ENCODE measurements at regions not wholly inside any gene's neighbourhood (a gene's known extent, or its start where the extent isn't known, plus 50 kb on each side); places are given as distances from the start of the nearest gene placed in this dataset.

DNA sequence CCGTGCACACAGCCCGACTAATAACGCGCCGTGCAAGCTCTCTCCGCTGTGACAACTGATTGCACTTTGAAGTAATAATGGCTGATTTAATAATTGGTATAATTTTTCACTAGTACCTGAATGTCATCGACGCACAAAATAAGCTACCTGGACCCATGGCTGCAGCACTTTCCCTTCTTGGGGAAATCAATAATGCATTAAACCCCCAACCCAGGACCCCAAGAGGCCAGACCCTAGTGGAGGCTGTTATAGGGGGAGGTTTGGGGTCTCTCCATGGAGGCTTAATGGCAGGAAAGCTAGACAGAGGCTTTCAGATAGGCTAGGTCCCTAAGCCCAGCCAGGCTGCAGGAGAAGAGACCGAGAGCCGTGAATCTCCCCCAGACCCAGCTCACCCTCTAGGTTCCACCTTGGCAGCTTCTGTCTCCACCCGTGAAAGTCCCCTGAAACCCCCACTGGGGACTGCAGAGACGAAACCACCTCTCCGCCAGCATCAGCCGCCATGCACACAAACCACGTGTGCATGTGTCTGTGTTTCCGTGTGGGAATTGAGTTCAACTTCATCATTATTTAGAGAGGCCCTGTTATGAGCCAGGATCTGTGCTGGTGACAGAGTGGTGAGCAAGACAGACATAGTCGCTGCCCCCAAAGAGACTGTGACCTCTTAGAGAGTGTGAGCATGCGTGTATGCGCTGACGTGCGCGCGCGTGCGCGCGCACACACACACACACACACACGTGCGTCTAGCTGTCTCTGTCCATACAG, 168.6 kb upstream of the MVB12B start:
- H3K27me3 ChIP-seq (ENCODE audit: control insufficient read depth, insufficient read depth, low read length, poor library complexity, severe bottlenecking): no peaks in the 10 kb centered on the region
- peaks cover 7% of the 10 kb centered on the region for H3K4me1 ChIP-seq (ENCODE audit: control insufficient read depth, insufficient read depth, low read length)
- H3K4me3 ChIP-seq (ENCODE audit: insufficient read depth, low read depth, low read length): no peak overlapping the region
- H3K9me3 ChIP-seq (ENCODE audit: control insufficient read depth, low read length): no peaks in the 10 kb centered on the region
- H3K36me3 ChIP-seq (ENCODE audit: control insufficient read depth, insufficient read depth, low read length): no peaks in the 10 kb centered on the region
- H3K27ac ChIP-seq (ENCODE audit: insufficient read depth, low read depth, low read length, poor library complexity, severe bottlenecking): no peak overlapping the region
- 77 to 80% methylated on average over 29 of the region's 29 CpGs for WGBS, 2 experiments

DNA sequence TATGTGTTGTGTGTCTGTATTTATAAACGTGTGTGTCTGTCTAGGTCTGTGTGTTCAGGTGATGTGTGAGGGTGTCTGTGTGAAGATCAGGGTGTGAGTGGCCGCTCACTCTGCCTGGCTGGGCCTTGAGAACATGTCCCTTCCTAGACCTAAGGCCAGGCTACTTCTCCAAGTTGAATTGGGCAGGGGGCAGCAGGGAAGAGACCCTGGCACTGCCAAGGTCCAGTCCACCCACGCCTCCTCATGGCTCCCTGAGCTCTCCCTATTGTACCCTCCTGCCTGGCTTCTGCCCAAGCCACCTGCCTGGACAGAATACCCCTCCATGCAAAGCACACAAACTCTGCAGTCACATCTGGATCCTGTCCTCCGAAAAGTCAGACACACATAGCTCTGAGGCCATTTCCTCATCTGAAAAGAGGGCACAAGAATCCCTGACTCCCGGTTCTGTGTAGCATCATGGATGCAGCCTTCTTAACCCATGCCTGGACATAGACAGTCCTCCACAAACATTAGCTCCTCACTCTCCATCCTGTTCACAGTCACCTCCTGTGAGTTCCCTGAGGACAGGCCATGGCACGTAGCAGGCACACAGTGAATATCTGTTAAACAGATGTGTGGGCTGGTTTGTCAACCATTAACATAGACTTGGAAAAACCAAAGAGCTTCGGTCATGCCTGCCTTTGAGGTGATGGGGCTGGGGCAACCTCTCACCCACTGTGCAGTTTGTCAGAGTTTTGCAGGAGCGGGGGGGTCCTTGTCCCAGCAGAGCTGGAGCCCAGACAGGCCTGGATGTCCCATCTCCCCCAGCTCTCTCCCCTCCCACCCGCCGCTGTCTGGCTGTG, 167.8 kb upstream of the MVB12B start:
- Histone ChIP-seq H3K4me3 (ENCODE audit: insufficient read depth, low read depth, low read length) (no peak overlapping the region), H3K4me1 (ENCODE audit: control insufficient read depth, insufficient read depth, low read length) (peaks cover 7% of the 10 kb centered on the region), H3K27me3 (ENCODE audit: control insufficient read depth, insufficient read depth, low read length, poor library complexity, severe bottlenecking) (no peaks in the 10 kb centered on the region), H3K9me3 (ENCODE audit: control insufficient read depth, low read length) (no peaks in the 10 kb centered on the region), H3K36me3 (ENCODE audit: control insufficient read depth, insufficient read depth, low read length) (no peaks in the 10 kb centered on the region), H3K27ac (ENCODE audit: insufficient read depth, low read depth, low read length, poor library complexity, severe bottlenecking) (no peak overlapping the region)
- 75 to 77% methylated on average over 10 of the region's 10 CpGs for WGBS, 2 experiments

DNA sequence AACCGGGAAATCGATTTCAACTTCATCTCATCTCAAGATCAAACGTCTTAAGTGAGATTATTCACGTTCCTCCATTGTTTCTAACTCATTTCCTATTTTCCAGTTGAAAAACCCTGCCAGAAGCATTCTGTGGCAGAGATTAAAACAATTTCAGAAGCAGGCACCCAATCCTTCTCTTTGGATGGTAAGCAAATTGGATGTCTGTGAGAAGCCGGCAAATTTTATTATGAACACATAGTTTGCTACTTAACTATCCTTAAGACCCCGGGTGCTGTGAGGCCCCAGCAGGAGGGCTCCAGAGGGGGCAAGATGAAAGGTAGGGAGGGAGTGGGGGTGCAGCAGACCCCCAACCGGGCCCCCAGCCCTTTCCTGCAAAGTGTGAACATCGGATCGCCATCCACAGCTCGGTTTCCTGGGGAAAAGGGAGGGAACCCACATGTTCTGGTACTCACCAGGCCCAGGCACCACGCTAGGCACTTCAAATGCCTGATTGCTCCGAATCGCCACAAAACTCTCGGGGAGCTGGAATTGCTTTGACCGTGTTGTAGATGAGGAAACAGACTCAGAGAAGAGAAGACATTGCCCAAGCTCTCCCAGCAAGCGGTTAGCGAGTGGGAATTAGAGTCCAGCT, 167.1 kb upstream of the MVB12B start:
- H3K9me3 ChIP-seq (ENCODE audit: control insufficient read depth, low read length): no peaks in the 10 kb centered on the region
- peaks cover 7% of the 10 kb centered on the region for H3K4me1 ChIP-seq (ENCODE audit: control insufficient read depth, insufficient read depth, low read length)
- H3K27ac ChIP-seq (ENCODE audit: insufficient read depth, low read depth, low read length, poor library complexity, severe bottlenecking): no peak overlapping the region
- H3K4me3 ChIP-seq (ENCODE audit: insufficient read depth, low read depth, low read length): no peak overlapping the region
- 86 to 87% methylated on average over 16 of the region's 17 CpGs for WGBS, 2 experiments
- no peaks in the 10 kb centered on the region for H3K27me3 ChIP-seq (ENCODE audit: control insufficient read depth, insufficient read depth, low read length, poor library complexity, severe bottlenecking)
- H3K36me3 ChIP-seq (ENCODE audit: control insufficient read depth, insufficient read depth, low read length): no peaks in the 10 kb centered on the region

GRCh38 chr9:126160067-126160853, 166.4 kb upstream of the MVB12B start:
- WGBS, 2 experiments: 95 to 96% methylated on average over 10 of the region's 10 CpGs
- Histone ChIP-seq H3K9me3 (ENCODE audit: control insufficient read depth, low read length) (no peaks in the 10 kb centered on the region), H3K27ac (ENCODE audit: insufficient read depth, low read depth, low read length, poor library complexity, severe bottlenecking) (no peak overlapping the region), H3K27me3 (ENCODE audit: control insufficient read depth, insufficient read depth, low read length, poor library complexity, severe bottlenecking) (no peaks in the 10 kb centered on the region), H3K4me3 (ENCODE audit: insufficient read depth, low read depth, low read length) (no peak overlapping the region), H3K4me1 (ENCODE audit: control insufficient read depth, insufficient read depth, low read length) (peaks cover 7% of the 10 kb centered on the region), H3K36me3 (ENCODE audit: control insufficient read depth, insufficient read depth, low read length) (no peaks in the 10 kb centered on the region)

GRCh38 chr9:126160854-126161329, 165.7 kb upstream of the MVB12B start:
- H3K9me3 ChIP-seq (ENCODE audit: control insufficient read depth, low read length): no peaks in the 10 kb centered on the region
- no peaks in the 10 kb centered on the region for H3K36me3 ChIP-seq (ENCODE audit: control insufficient read depth, insufficient read depth, low read length)
- H3K27me3 ChIP-seq (ENCODE audit: control insufficient read depth, insufficient read depth, low read length, poor library complexity, severe bottlenecking): no peaks in the 10 kb centered on the region
- WGBS, 2 experiments: 70 to 94% methylated on average over 1 of the region's 1 CpG
- H3K4me1 ChIP-seq (ENCODE audit: control insufficient read depth, insufficient read depth, low read length): peaks cover 7% of the 10 kb centered on the region
- no peak overlapping the region for H3K4me3 ChIP-seq (ENCODE audit: insufficient read depth, low read depth, low read length)
- H3K27ac ChIP-seq (ENCODE audit: insufficient read depth, low read depth, low read length, poor library complexity, severe bottlenecking): no peak overlapping the region

DNA sequence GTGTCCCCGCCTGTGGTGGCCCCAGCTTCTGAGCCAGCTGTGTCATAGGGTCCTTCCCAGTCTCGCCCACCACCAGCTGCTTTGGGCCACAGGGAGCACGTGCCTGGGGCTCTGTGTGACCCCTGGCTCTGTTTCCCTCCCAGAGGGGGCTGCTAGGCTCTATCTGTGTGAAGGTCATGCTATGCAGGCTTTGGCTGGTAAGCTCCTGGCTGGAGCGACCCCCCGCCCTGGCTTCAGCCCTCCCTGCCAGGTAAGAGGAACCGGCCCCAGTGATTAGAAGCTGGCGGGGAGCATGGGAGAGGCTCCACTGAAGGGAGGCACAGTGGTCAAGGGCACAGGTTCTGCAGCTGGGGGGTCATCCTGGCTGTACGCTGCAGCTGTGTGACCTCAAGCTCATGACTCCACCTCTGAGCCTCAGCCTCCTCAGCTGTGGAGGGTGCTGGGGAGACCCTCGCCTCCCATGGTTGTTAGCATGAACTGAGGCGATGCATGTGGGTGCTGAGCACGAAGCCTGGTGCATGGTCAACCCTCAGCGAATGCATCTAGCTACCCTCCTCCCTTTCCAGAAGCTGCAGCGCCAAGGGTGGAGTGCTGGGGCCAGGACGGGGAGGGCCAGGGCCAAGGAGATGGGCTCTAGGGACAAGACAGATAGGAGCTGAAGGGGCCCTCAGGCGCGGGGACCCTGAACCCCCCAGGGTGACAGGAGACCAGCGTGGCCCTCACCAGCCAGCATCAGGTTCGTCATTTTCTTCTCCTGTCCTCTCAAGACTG, 163.8 kb upstream of the MVB12B start:
- WGBS, 2 experiments: 93% methylated on average over 18 of the region's 18 CpGs
- H3K4me3 ChIP-seq (ENCODE audit: insufficient read depth, low read depth, low read length): no peak overlapping the region
- H3K36me3 ChIP-seq (ENCODE audit: control insufficient read depth, insufficient read depth, low read length): no peaks in the 10 kb centered on the region
- no peaks in the 10 kb centered on the region for H3K27me3 ChIP-seq (ENCODE audit: control insufficient read depth, insufficient read depth, low read length, poor library complexity, severe bottlenecking)
- H3K9me3 ChIP-seq (ENCODE audit: control insufficient read depth, low read length): no peaks in the 10 kb centered on the region
- peaks cover 3% of the 10 kb centered on the region for H3K4me1 ChIP-seq (ENCODE audit: control insufficient read depth, insufficient read depth, low read length)
- H3K27ac ChIP-seq (ENCODE audit: insufficient read depth, low read depth, low read length, poor library complexity, severe bottlenecking): no peak overlapping the region

- H3K27me3 ChIP-seq (ENCODE audit: control insufficient read depth, insufficient read depth, low read length, poor library complexity, severe bottlenecking): no peaks in the 10 kb centered on the region
Observed at GRCh38 chr9:126164796-126165525, 161.7 kb upstream of the MVB12B start.

DNA sequence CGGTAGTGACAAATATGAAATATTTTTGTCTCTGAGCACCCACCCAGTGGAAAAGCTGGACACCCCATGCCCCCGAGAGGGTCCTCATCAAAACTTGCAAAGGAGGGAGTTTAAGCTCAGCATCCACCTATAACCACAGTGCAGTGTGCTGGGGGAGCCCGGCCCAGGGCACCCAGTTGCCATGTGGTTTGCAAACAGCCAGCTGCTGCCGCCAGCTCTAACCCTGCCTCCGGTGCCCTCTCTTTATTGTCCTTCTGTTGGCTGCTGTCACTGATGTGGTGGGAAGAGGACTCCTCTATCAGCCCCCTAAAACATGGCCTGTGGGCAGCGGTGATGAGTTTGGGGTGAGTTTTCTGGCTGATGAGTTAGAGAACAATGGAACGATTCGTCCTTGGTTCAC, 160.9 kb upstream of the MVB12B start:
- no peaks in the 10 kb centered on the region for H3K4me1 ChIP-seq (ENCODE audit: control insufficient read depth, insufficient read depth, low read length)
- H3K9me3 ChIP-seq (ENCODE audit: control insufficient read depth, low read length): no peaks in the 10 kb centered on the region
- 95 to 97% methylated on average over 8 of the region's 8 CpGs for WGBS, 2 experiments
- H3K4me3 ChIP-seq (ENCODE audit: insufficient read depth, low read depth, low read length): no peak overlapping the region
- no peak overlapping the region for H3K27ac ChIP-seq (ENCODE audit: insufficient read depth, low read depth, low read length, poor library complexity, severe bottlenecking)
- no peaks in the 10 kb centered on the region for H3K36me3 ChIP-seq (ENCODE audit: control insufficient read depth, insufficient read depth, low read length)
- no peaks in the 10 kb centered on the region for H3K27me3 ChIP-seq (ENCODE audit: control insufficient read depth, insufficient read depth, low read length, poor library complexity, severe bottlenecking)

More at GRCh38 chr9:126164796-126165525, 161.7 kb upstream of the MVB12B start:
- Histone ChIP-seq H3K9me3 (ENCODE audit: control insufficient read depth, low read length) (no peaks in the 10 kb centered on the region), H3K36me3 (ENCODE audit: control insufficient read depth, insufficient read depth, low read length) (no peaks in the 10 kb centered on the region), H3K4me1 (ENCODE audit: control insufficient read depth, insufficient read depth, low read length) (no peaks in the 10 kb centered on the region), H3K4me3 (ENCODE audit: insufficient read depth, low read depth, low read length) (no peak overlapping the region), H3K27ac (ENCODE audit: insufficient read depth, low read depth, low read length, poor library complexity, severe bottlenecking) (no peak overlapping the region)
- WGBS, 2 experiments: 89 to 92% methylated on average over 22 of the region's 22 CpGs

DNA sequence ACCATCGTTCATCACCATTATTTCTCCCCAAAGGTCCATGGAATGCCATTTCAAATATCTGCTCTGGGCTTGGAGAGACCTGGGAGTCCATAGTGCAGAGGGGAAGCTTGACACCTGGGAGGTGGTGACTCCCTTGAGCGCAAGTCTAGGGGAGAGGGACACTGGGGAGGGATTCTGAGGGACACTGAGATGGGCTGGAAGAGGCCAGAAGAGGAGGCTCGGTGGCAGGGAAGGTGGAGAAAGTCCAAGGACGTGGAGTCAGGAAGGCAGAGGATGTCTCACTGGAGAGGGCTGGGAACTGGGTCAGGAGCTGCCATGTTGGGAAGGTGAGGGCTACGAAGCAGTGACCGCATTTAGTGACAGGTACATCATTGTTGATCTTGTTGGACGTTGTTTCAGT, 160.3 kb upstream of the MVB12B start:
- H3K27ac ChIP-seq (ENCODE audit: insufficient read depth, low read depth, low read length, poor library complexity, severe bottlenecking): no peak overlapping the region
- H3K9me3 ChIP-seq (ENCODE audit: control insufficient read depth, low read length): no peaks in the 10 kb centered on the region
- 92 to 95% methylated on average over 7 of the region's 7 CpGs for WGBS, 2 experiments
- no peaks in the 10 kb centered on the region for H3K4me1 ChIP-seq (ENCODE audit: control insufficient read depth, insufficient read depth, low read length)
- no peaks in the 10 kb centered on the region for H3K36me3 ChIP-seq (ENCODE audit: control insufficient read depth, insufficient read depth, low read length)
- no peak overlapping the region for H3K4me3 ChIP-seq (ENCODE audit: insufficient read depth, low read depth, low read length)
- H3K27me3 ChIP-seq (ENCODE audit: control insufficient read depth, insufficient read depth, low read length, poor library complexity, severe bottlenecking): no peaks in the 10 kb centered on the region

Data from ectodermal cell (in vitro differentiated cells).